ENCODE measurements at regions not wholly inside any gene's neighbourhood (a gene's known extent, or its start where the extent isn't known, plus 50 kb on each side); places are given as distances from the start of the nearest gene placed in this dataset.

GRCh38 chr15:97875025-97875512, 85.4 kb upstream of the ARRDC4 start:
- DNase-seq (ENCODE audit: low read depth in 2 of 2) = no peak

GRCh38 chr15:97875513-97876280, 84.8 kb upstream of the ARRDC4 start:
- no peak for DNase-seq (ENCODE audit: low read depth in 2 of 2)

GRCh38 chr15:97876281-97876675, 84.2 kb upstream of the ARRDC4 start:
- DNase-seq (ENCODE audit: low read depth in 2 of 2) = no peak

GRCh38 chr15:97881346-97881965, 79.0 kb upstream of the ARRDC4 start:
- DNase-seq (ENCODE audit: low read depth in 2 of 2) = no peak

GRCh38 chr15:97884513-97885131, 75.9 kb upstream of the ARRDC4 start:
- no peak for DNase-seq (ENCODE audit: low read depth in 2 of 2)

DNA sequence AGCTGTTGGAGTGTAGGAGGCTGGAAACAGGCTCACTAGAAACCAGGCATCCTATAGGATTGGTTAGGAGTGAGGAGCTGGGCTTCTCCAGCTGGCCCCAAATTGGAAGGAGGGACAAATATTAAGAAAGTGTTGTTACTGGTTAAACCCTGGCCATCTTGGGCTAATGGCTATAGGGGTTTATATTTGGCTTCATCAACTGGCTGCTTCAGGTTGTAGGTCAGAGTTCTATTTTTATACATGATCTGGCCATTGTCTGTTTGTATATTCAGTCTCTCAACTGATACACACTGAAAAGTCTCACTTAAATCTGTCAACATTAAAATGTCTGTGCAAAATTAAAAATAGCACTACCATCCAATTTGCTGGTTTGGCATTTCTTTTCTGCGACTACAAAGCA, 70.2 kb upstream of the ARRDC4 start:
- DNase-seq (ENCODE audit: low read depth in 2 of 2) = no peak

GRCh38 chr15:97892167-97892938, 68.2 kb upstream of the ARRDC4 start:
- DNase-seq (ENCODE audit: low read depth in 2 of 2) = no peak

GRCh38 chr15:97893967-97894366, 66.5 kb upstream of the ARRDC4 start:
- no peak for DNase-seq (ENCODE audit: low read depth in 2 of 2)

GRCh38 chr15:97899981-97900380, 60.5 kb upstream of the ARRDC4 start:
- DNase-seq (ENCODE audit: low read depth in 2 of 2) = no peak

- peak; percentile 32 to 36 for DNase-seq (ENCODE audit: low read depth in 2 of 2)
These were observed 58.2 kb upstream of the ARRDC4 start for GRCh38 chr15:97902140-97902780.

- no peak for DNase-seq (ENCODE audit: low read depth in 2 of 2)
These were observed 56.9 kb upstream of the ARRDC4 start for GRCh38 chr15:97903560-97903959.

DNA sequence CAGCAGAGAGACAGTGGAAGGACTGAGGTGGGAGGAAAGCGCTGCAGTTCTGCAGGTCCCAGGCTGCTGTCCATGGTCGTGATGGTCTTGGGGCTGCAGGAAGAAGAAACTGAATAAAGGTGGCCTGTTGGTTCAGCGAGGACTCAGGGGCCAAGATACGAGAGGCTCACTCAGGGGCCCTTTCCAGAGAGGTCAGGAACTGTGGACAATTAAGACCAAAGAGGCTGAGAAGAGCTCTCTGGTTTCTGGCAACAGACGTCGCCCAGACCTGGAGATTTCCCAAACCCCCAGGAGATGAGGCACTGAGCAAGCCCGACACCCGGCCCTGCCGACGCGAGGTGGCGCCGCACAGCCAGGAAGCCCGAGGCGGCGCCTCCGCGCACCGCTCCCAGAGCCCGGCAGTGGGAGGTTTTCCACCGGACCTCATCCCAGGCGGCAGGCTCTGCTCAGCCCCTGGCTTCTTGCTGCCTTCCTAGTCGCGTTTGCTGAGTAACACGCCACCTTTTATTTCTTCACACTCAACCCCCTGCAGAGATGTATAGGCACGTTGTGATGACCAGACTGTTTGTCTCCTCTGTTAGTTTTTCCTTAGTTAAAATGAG, 56.4 kb upstream of the ARRDC4 start:
- DNase-seq (ENCODE audit: low read depth in 2 of 2) = peak; percentile 32 to 42

- peak; percentile 23 to 32 for DNase-seq (ENCODE audit: low read depth in 2 of 2)
These were observed 51.1 kb upstream of the ARRDC4 start for GRCh38 chr15:97909291-97909891.

Measured in fibroblast of skin of left quadriceps (primary cell).